ENCODE measurements at regions not wholly inside any gene's neighbourhood (a gene's known extent, or its start where the extent isn't known, plus 50 kb on each side); places are given as distances from the start of the nearest gene placed in this dataset.
"Not testable (repeated sequence)": the region's sequence is repeated elsewhere in the genome, so short reads cannot be mapped to it uniquely, and the experiment has no call there.

DNA sequence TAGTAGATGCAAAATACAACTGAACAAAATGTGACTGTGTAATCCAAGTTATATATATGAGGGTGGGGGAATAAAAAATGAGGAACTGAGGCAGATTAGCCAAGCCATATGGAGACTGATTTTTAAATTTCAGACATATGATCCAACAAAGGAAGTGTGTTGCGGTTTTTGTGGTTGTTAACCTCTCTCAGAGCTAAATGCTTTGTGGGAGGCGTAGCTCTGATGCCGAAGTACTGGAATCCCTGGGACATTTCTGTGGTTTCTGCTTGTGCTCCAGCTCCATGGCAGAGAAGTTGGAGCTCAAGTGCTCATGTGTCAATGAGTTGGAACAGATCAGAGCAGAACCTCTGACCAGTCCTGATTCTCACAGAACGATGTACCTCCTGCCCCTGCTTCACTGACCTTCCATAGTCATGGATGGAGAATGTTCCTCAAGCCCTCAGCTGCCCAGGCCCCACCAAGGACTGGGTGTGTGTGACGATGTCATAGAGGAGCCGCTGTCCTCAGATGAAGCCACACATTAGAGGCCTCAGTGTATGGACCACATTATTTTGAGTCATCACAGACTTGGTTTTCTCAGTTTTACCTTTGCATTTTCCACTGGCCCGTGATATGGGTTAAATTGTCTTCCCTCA, 107.6 kb downstream of the SOX1 start:
- no peak for DNase-seq

DNA sequence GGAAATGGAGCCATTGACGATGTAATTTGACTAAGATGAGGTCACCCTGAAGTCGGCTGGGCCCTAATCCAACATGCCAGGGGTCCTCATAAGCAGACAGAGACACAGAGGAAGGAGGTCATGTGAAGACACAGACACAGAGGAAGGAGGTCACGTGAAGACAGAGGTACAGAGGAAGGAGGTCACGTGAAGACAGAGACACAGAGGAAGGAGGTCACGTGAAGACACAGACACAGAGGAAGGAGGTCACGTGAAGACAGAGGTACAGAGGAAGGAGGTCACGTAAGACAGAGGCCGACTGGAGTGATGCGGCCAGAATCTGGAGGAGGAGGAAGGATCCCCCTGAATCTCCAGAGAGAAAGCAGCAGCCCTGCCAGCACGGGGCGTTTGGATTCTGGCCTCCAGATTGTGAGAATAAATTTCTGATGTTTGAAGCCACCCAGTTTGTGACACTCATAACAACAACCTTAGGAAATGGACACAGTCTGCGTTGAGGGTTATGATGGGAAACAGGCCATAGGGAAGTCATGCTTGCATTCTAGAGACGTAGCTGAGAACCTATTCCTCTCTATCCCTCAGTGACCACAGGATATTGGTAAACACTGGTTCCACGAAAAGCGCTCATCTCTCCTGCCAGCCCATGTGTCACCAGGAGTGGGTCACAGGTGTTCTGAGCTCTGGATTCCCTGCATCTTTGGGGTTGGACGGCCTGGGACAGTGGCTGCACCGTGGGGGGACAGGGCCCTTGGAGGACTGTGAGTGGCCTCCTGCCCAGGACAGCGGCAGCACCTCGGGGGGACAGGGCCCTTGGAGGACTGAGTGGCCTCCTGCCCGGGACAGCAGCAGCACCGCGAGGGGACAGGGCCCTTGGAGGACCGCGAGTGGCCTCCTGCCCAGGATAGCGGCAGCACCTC, 108.5 kb downstream of the SOX1 start:
- no peak for DNase-seq

DNA sequence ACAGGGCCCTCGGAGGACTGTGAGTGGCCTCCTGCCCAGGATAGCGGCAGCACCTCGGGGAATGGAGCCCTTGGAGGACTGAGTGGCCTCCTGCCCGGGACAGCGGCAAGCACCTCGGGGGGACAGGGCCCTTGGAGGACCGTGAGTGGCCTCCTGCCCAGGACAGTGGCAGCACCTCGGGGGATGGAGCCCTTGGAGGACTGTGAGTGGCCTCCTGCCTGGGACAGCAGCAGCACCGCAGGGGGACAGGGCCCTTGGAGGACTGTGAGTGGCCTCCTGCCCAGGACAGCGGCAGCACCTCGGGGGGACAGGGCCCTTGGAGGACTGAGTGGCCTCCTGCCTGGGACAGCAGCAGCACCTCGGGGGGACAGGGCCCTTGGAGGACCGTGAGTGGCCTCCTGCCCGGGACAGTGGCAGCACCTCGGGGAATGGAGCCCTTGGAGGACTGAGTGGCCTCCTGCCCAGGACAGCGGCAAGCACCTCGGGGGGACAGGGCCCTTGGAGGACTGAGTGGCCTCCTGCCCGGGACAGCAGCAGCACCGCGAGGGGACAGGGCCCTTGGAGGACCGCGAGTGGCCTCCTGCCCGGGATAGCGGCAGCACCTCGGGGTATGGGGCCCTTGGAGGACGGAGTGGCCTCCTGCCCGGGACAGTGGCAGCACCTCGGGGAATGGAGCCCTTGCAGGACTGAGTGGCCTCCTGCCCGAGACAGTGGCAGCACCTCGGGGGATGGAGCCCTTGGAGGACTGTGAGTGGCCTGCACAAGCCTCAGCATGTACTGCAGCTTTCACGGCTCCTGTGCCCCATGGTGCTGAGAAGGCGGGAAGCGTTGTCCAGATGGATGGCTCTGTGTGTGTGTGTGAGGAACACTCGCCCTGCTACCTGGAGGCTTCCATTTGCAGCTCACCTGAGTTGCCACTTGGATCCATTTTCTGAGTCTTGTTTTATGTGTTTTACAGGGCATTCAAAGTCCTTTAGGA, 109.5 kb downstream of the SOX1 start:
- not testable (repeated sequence) for DNase-seq

DNA sequence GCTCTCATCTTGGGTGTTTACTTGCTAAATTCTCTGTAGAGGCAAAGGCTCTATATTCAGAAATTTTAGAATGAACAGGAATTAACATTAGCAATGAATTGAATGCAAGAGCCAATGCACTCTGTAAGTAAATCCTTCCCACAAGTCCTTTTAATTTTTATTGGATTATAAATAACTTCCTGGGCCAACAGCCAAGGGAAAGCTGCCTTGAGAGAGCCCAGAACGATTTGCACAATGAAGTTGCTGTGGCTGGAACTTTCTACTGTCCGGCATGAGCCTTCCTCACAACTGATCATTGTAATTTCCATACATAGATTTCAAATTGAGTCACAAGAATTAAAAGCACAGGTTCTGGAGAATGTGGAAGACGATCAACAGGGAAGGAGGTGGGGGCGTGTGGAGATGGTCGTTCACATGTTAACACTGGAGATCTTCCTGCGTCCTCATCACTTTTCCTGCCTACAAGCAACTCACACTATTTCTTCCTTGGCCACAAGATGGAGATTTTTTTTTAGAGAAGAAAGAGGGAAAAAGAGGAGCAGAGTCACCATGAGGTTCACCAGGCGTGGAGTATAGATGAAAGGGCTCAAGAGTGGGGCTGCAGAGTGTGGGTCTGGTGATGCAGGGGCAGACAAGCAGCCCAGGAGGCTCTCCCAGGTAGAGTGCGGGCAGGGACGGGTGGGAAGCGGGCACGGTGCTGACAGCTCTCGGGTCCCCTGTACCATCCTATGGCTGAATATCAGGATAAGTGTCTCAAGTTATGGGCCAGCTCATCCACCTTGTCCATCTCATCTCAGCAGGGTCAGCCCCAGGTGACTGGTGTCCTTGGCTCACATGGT, 110.7 kb downstream of the SOX1 start:
- no peak for DNase-seq

DNA sequence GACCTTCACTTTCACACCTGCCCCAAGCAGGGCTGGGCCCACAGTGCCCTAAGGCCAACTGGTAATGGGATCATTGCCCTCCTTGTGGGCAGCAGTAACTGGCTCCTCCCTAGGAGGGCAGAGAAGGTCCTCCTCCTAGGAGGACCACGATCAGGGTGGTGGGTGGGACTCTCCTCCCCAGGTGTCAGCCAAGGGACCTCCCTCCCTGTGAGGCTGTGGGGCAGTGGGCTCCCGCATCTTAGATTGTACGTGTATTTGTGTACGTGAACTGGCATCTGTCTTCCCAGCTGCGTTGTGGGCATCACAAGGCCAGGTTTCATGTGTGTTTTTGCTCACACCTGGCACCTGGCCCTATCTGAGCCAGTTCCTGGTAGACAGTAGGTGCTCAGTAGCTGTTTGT, 111.8 kb downstream of the SOX1 start:
- DNase-seq: no peak

DNA sequence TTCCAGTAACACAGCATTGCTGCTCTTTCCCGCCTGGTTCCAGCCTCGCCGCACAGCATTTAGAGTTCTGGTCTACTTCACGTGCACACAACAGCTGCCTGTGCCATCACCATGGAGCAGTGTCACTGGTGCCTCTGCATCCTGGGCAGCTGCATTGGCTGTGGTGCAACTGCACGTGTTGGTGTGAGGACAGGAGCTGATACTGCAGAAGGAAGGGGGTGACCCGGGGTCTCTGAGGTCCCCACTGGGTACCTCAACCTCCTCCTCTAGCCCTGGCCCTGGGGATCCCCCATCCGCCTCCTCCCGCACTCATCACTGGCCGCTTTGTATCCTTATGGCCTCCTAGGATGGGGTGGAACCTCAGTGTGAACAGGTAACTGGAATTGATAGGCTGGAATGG, 112.5 kb downstream of the SOX1 start:
- no peak for DNase-seq

DNA sequence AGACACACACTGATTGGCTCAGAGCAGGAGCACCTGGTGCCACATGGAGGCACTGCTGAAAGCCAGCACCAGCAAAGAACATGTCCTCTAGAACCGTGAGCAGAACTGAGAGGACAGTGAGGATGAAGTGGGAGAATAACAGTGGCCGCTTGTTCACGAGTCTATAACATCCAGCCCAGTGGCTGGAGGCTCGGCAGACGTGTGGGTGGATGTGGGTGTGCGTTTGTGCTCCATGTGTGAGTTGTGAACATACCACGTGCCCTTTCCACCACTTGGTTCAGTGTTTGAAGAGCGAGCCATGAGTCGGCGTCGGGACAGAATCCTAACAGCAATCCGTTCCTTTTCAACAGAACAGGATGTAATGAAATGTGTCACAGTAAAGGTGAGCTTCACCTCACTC, 113.0 kb downstream of the SOX1 start:
- no peak for DNase-seq

DNA sequence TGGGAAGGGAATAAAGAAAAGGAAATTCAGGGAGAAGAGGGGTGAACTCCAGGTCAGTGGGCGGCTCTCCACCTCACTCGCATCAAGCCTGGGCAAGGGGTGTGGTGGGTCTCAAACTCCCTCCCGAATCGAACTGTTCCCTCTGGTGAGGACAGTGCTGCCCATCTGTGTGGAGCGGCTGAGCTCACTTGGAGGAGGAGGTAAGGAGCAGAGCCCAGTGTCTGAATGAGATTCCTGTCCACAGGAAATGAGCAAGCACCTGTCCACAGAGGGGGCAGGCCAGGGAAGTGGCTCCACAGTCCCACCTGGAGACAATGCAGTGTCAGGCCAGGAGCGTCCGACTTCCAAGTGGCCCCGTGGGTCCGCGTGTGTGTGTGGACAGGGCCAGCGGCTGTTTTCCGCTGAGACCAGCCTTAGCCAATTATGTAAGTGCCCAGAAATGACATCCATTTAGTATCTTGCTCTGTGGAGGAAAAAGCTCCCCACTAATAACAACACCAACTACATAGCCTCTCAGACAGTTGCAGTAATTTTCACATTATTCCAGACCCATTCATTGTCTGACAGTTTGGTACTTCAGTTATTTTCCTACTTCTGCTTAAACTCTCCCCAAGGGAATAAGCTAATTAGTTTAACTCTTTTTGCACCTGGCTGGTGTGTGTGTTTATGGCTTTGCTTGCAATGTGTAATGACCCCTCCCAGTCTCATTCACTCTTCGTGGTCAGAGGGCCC, 114.6 kb downstream of the SOX1 start:
- DNase-seq: no peak

DNA sequence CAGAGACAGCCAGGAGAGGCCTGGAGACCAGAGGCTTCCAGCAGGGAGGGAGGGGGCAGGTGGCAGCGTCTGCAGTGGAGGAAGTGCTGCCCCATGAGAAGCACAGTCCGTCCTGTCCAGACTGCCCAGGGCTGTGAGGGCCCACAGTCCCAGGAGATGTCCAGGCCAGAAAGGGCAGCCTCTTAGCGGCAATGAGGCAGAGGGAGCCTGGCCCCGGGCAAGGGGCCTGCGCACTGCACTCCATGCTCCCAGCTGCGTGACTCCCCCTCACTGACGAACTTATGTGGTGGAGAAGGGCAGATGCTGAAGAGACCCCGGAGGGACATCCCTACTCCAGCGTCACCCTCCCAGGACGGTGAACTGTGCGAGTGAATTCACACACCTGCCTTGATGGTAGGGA, 115.3 kb downstream of the SOX1 start:
- DNase-seq: no peak

DNA sequence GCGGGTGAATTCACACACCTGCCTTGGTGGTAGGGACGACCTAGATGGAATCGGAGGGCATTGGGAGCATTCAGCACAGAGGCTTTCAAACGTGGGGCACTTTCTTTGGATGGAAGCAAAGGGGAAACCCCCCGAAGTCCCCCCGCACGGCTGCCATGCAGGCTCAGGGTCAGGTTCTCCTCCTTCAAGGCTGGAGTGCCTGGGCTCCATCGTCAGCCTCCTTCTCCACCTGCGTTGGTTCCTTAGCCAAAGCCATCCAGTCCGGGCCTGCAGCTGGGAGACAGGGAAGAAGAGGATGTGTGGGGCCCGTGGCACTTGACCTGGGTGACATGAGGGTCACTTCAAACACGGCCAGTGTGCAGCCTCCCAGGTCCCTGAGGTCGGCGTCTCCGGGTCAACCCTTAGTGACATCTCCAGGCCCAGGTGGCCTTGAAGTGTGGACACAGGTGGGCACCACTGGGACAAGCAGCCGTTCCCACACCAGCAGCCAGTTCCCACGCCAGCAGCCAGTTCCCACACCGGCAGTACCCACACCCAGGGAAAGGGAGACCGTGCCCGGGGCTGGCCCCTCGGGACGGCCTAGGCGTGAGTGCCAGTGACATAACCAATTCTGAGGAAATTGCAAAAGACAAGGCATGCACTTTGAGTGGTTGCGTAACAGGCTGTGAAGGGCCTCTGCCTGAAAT, 116.0 kb downstream of the SOX1 start:
- no peak for DNase-seq

DNA sequence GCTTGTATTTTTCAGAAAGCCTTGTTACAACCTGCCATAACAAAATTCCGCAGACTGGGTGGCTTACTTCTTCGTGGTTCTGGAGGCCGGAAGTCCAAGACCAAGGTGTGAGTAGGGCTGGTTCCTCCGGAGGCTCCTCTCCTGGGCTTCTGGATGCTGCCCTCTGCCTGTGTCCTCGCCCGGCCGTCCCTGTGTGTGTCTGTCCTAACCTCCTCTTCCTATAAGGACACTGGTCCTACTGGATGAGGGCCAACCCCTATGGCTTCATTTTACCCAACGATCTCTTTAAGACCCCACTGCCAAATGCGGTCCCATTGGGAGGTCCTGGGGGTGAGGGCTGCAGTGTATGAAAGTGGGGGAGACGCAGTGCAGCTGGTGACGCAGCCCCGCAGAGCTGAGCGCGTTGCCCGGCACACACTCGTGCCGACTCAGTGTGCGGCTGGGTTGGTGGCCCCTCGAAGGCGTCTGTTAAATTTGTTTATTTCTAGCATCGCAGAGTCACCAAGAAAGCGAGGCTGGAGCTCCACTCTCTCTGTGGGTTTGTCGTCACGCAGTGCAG, 116.7 kb downstream of the SOX1 start:
- DNase-seq: no peak

DNA sequence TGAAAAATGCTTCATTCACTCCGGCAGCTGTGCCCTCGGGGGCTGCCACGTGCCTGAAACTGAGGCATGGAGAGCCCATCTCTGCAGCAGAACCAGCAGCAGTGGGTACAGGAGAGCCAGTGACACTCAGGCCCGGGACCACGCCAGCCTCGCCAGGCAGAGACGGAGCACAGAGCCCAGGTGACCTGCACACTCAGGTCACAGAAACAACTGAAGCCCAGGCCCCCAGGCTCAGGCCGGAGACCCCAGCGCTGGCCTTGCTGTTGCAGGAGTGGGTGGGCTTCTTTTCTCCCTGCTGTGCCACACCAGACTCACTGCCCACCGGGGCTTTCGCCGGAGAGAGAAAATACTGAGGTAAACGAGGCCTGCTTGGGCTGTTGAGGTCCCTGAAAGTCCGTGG, 117.3 kb downstream of the SOX1 start:
- no peak for DNase-seq

DNA sequence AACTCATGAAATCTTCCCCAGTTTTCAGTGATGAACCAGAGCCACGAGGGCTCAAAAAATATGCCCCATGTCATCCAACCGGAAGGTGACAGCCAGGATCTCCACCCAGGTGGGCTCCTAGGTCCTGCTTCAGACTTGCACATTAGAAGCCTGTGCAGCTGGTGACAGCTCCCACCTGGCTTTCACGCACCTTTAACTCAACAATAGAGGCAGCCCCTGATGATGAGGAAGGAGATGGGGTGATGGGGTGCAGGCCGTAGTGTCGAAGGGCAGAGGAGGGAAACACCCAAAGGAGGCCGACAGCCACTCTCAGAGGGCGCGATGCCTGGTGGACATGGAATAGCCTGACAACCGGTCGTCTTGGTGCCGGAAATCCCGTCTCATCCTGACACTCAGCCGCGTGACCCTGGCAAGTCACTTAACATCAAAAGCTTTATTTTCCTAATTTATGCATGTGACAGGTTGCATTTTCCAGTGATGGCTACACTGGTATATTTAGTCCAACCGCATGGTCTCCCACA, 118.0 kb downstream of the SOX1 start:
- DNase-seq: no peak

DNA sequence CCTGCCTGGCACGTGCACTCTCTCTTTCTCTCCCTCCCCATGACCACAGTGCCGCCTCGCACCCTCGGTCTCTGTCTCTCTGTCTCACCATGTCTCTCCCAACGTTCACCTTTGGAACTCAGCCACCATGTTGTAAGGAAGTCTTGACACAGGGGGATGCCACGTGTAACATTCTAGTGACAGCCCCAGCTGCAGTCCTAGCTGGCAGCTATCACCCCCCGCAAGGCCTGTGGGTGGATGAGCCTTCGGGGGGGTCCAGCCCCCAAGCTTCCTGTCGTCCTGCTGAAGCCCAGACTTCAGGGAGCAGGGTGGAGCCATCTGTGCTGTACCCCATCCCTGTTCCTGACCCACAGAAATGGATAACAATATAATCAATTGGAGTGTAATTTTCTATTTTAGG, 118.5 kb downstream of the SOX1 start:
- DNase-seq: no peak

DNA sequence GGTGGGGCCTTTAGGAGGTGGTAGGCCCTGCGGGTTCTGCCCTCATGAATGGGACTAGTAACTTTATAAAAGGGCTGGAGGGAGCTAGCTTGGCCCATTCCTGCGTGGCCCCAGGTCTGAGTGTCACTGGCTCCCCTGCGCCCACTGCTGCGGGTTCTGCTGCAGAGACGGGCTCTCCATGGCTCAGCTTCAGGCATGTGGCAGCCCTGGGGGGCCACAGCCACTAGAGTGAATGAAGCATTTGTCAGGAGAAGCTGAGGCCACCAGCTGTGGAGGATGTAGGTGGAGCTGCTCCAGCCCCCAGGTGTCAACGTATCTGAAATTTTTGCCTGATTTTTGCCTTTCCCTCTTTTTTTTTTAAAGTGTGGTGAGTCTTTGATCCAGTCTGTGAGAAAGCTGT, 119.1 kb downstream of the SOX1 start:
- no peak for DNase-seq

DNA sequence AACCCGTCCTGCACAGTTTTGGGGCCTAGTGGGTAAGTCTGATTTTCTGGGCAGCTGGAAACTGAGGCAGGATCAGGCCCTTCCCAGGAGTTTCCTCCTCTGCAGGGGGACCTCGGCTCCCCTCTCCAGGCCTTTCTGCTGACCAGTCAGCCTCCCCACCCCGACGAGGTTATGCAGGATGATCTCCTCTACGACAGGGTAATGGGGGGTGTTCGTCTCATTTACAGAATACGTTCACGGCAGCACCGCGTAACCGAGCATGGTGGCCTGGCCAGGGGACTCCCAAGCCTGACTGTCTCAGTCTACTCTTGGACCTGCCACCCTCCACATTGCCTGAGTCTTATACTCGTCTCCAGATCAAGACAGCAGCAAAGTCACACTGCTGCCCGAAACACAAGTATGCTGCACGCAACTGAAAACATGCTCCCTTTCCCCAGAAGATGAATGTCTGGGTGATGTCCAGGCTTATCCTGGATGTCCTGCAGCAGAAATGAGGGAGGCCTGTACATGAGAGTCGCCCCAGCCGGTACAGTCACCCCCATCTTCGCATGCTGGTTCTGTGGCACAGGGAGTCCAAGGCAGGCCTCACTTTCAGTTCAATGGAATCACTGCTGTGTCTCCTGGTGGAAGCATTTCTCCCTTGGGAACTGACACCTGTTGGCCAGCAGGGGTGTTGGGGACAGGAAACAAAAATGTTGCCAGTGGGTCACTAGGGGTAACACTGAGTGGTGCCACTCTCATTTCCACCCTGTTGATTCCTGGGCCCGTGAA, 120.8 kb downstream of the SOX1 start:
- DNase-seq: no peak

DNA sequence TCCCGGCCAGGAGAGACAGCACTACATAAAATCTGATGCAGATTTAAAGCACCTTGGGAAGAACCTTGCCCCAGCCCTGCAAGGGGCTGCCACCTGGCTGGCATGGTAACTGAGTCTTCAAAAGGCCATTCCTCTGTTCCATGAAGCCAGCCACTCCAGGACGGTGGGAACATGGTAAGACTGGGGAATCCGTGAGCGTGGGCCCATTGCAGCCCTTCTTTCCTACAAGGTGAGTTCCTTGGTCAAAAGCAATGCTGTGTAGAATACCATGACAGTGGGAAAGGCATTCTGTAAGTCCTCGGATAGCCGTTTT, 121.3 kb downstream of the SOX1 start:
- DNase-seq: no peak

DNA sequence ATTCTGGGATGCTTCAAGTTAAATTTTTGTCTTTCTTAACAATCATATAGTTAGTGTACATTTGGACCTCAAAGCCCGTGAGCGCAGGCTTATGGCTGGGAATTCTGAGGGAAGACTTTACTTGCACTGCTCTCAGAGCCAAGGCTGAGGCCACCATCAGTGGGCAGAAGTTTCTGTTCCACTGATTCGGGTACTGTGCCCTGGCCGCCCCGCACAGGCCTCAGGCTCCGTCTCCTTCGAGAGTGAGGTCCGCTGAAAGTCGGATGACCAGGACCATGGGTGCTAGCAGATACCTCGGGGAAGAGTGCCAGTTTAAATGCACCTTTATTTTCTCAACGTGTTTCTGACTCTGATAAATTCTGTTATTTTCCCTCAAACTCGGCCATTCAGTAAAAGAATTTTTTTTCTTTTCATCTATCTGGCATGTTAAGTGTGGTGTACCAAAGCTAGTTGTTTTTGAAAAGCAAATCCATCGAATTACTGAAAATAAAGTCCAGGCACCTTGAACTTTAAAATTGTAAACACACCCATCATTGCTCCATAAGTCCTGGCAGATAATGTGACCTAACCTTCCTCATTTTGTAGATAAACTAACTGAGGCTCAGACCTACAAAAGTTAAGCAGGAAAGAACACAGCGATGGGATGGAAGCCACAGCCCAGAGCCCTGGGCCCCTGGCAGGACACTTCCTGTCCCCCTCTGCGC, 126.7 kb downstream of the SOX1 start:
- no peak for DNase-seq

DNA sequence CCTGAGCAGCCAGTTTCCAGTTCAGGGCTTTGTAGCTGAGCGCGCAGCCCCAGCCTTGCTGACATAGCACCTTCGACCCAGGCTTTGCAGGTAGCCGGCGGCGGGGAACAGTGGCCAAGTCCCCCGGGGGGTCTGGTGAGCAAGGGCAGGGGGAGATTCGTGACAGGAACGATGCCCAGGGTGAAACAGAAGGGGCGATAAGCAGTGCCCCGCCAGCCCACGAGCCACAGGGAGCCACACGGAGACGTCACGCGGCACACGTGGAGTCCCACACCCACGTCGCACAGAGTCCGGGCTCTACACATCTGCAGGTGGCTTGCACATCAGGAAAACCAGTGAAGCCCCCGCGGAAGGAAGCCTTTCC, 127.2 kb downstream of the SOX1 start:
- DNase-seq: no peak

Measured in NCI-H345 (cell line).